ENCODE measurements at regions not wholly inside any gene's neighbourhood (a gene's known extent, or its start where the extent isn't known, plus 50 kb on each side); places are given as distances from the start of the nearest gene placed in this dataset.

DNA sequence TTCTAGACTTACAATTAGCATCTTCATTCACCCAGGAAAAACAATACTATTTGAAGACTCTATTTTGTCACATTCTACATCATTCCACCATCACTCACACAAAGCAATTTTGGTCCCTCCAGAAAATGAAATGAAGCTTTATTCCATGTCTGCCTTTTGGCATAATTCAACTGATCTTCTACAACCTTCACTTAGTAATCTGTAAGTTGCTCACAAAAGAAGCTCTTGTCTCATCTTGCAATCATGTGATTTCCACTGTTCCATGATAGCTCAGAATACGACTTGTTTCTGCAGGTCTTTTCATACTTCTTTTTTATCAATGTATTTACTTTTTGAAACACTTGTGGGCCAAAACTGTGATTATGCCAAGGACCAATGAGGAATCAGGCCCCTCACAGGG is 261.9 kb upstream of the NR4A3 start:
- peaks cover 0 to 21% (median 7%) of the 10 kb centered on the region in 11 experiments; a peak in 10 of 22 replicates for H3K9me3 ChIP-seq (replicated peaks in 1 of 11)
- H4K20me1 ChIP-seq: no peaks in the 10 kb centered on the region
- no peak overlapping the region for H3K4me3 ChIP-seq
- no peaks in the 10 kb centered on the region for H3K4me1 ChIP-seq
- H3K4me2 ChIP-seq: no peak overlapping the region
- TF ChIP-seq Cebpa-rat (IDR thresholded peaks at IDR 0.05): no peak
- H3K36me3 ChIP-seq: no peaks in the 10 kb centered on the region
- H3K27me3 ChIP-seq: no peaks in the 10 kb centered on the region
- H3K9ac ChIP-seq: no peak overlapping the region
- H3K27ac ChIP-seq: no peak overlapping the region

DNA sequence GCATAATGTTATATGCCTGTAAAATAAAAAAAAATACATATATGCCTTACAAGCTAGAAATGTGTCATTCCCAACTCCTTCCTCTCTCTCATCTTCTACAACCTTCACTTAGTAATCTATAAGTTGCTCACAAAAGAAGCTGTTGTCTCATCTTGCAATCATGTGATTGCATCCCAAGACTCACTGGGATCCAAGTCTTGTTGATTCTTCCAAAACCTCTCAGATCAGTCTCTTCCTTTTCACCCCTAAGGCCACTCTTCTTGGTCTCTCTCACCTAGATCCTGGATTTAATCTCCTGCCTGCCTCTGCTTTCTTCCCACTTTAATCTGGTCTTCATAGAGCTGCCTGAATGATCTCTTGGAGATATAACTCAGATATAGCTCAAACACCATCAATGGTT is 261.1 kb upstream of the NR4A3 start:
- H4K20me1 ChIP-seq: no peaks in the 10 kb centered on the region
- H3K9ac ChIP-seq: no peak overlapping the region
- no peak overlapping the region for H3K4me3 ChIP-seq
- no peak overlapping the region for H3K4me2 ChIP-seq
- no peak overlapping the region for H3K27ac ChIP-seq
- no peaks in the 10 kb centered on the region for H3K36me3 ChIP-seq
- no peaks in the 10 kb centered on the region for H3K4me1 ChIP-seq
- no peaks in the 10 kb centered on the region for H3K27me3 ChIP-seq
- peaks cover 0 to 21% (median 7%) of the 10 kb centered on the region in 11 experiments; a peak in 10 of 22 replicates for H3K9me3 ChIP-seq (replicated peaks in 1 of 11)
- TF ChIP-seq Cebpa-rat (IDR thresholded peaks at IDR 0.05): no peak

DNA sequence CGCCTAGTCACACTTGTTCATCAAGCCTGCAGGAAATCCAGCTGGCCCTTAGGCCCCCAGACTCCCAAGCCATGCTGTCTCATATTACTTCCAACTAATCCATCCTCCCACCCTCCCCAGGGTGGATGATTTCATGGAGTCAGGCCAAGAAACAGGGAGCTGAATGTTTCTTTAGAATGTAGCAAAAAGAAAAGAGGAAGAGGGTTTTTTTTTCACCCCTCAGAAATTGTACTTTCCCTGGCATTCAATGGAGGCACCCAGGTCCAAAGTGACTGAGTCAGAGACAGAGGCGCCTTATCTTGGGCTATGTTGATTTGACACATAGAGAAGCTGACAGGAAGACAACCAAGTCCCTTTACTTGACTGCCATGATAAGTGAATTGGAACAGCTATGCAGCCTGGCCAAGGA is 260.2 kb upstream of the NR4A3 start:
- Histone ChIP-seq H4K20me1 (no peaks in the 10 kb centered on the region), H3K27me3 (no peaks in the 10 kb centered on the region), H3K9ac (no peak overlapping the region), H3K4me1 (peaks cover 0 to under 1% (median 0%) of the 10 kb centered on the region in 10 experiments; a peak in 2 of 20 replicates), H3K9me3 (replicated peaks in 1 of 11) (peaks cover 0 to 21% (median 7%) of the 10 kb centered on the region in 11 experiments; a peak in 10 of 22 replicates), H3K27ac (no peak overlapping the region), H3K4me3 (no peak overlapping the region), H3K4me2 (peak overlapping the region in 2 of 11 experiments; percentile 11 to 21; a peak in 2 of 22 replicates), H3K36me3 (no peaks in the 10 kb centered on the region)
- TF ChIP-seq Cebpa-rat (IDR thresholded peaks at IDR 0.05): no peak

DNA sequence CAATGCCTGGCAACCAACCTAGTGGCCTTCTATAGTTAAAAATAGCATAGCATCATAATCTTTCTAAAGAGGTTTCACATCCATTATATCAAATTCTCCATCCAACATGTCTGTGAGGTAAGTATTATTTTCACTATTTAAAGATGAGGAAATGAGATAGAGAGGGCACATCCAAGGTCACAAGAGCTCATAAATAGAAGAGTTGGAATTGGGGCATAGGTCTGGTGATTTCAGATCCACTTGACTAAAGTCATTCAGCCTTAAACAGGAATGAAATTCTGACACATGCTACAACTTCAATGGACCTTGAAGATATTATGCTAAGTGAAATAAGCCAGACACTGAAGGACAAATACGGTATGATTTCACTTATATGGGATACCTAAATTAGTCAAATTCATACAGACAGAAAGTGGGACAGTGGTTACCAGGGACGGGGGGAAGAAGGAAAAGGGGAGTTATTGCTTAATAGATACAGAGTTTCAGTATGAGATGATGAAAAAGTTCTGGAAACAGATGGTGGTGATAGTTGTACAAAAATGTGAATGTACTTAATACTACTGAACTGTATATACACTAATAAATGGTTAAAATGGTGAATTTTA is 259.6 kb upstream of the NR4A3 start:
- Histone ChIP-seq H3K4me2 (peak overlapping the region in 2 of 11 experiments; percentile 11 to 21; a peak in 1 of 22 replicates), H3K27me3 (no peaks in the 10 kb centered on the region), H3K9me3 (replicated peaks in 1 of 11) (peaks cover 0 to 18% (median 7%) of the 10 kb centered on the region in 11 experiments; a peak in 10 of 22 replicates), H3K9ac (no peak overlapping the region), H3K4me3 (no peak overlapping the region), H3K4me1 (peaks cover 0 to 4% (median 0%) of the 10 kb centered on the region in 10 experiments; a peak in 2 of 20 replicates), H3K36me3 (no peaks in the 10 kb centered on the region), H4K20me1 (no peaks in the 10 kb centered on the region), H3K27ac (no peak overlapping the region)
- no peak for TF ChIP-seq Cebpa-rat (IDR thresholded peaks at IDR 0.05)

DNA sequence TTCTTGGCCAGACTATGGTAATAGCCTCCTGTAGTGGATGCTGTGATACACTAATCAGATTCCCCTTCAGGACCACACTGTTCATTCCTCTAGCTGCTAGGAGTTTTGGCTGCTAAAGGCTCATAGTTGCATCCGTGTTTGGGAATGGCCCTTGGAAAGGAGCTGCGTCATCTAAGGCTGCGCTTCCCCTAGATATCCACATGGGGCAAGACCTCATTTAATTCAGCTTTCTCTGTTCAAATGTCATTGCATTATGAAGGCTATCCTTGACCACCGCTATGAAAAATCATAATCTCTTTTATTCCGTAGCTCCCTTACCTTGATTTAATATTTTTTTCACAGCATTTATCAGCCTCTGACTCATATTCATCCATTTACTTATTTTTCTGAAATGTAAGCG is 258.3 kb upstream of the NR4A3 start:
- Histone ChIP-seq H3K4me2 (no peak overlapping the region), H3K27me3 (no peaks in the 10 kb centered on the region), H3K4me3 (no peak overlapping the region), H3K36me3 (no peaks in the 10 kb centered on the region), H3K9me3 (replicated peaks in 1 of 11) (peaks cover 0 to 8% (median 0%) of the 10 kb centered on the region in 11 experiments; a peak in 4 of 22 replicates), H4K20me1 (no peaks in the 10 kb centered on the region), H3K4me1 (peaks cover 0 to 4% (median 0%) of the 10 kb centered on the region in 10 experiments; a peak in 3 of 20 replicates), H3K27ac (no peak overlapping the region), H3K9ac (no peak overlapping the region)
- no peak for TF ChIP-seq Cebpa-rat (IDR thresholded peaks at IDR 0.05)

DNA sequence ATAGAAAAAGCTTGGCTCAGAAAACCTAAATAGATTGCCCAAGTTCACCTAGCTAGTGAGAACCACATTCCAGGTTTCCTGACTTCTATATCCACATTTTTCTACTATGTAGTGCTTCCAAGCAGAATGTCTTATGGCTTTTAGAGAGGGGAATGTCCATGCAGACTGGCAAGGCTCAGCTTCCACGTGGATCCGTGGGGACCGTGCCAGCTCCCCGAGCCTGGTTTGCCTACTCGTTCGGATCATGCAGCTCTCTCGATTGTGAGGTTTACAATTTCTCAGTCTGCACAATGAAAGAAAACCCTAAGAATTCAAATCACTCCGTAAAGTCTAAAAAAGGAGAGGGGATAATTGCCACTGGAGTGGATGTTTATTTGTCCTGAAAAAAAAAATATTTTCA is 256.5 kb upstream of the NR4A3 start:
- H3K4me2 ChIP-seq: no peak overlapping the region
- no peaks in the 10 kb centered on the region for H3K36me3 ChIP-seq
- TF ChIP-seq Cebpa-rat (IDR thresholded peaks at IDR 0.05): no peak
- no peak overlapping the region for H3K27ac ChIP-seq
- peaks cover 0 to 4% (median 0%) of the 10 kb centered on the region in 10 experiments; a peak in 3 of 20 replicates for H3K4me1 ChIP-seq
- H4K20me1 ChIP-seq: no peaks in the 10 kb centered on the region
- H3K27me3 ChIP-seq: no peaks in the 10 kb centered on the region
- H3K9ac ChIP-seq: no peak overlapping the region
- H3K4me3 ChIP-seq: no peak overlapping the region
- peaks cover 0 to 8% (median 0%) of the 10 kb centered on the region in 11 experiments; a peak in 3 of 22 replicates for H3K9me3 ChIP-seq (replicated peaks in 1 of 11)

DNA sequence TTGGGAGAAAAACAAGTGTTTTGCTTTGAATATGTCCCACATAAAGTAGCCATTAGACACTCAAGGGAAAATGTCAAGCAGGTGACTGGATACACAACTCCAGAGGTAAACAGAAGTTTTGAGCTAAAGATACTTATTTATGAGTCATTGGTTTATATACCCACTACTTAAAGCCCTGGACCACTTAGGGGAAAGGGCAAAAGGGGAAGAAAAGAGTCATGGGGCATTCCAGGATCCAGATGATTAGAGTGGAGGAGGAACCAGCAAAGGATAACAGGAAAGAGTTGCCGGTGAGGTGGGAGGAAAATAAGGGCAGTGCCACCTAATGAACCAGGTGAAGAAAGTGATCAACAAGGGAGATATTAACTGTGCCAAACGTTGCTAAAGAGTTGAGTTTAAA is 254.2 kb upstream of the NR4A3 start:
- Histone ChIP-seq H3K9ac (no peak overlapping the region), H4K20me1 (no peaks in the 10 kb centered on the region), H3K9me3 (replicated peaks in 1 of 11) (peaks cover 0 to 8% (median 0%) of the 10 kb centered on the region in 11 experiments; a peak in 3 of 22 replicates), H3K4me1 (peaks cover 0 to 4% (median 0%) of the 10 kb centered on the region in 10 experiments; a peak in 3 of 20 replicates), H3K27ac (no peak overlapping the region), H3K4me3 (no peak overlapping the region), H3K4me2 (no peak overlapping the region), H3K27me3 (no peaks in the 10 kb centered on the region), H3K36me3 (no peaks in the 10 kb centered on the region)
- TF ChIP-seq Cebpa-rat (IDR thresholded peaks at IDR 0.05): no peak

DNA sequence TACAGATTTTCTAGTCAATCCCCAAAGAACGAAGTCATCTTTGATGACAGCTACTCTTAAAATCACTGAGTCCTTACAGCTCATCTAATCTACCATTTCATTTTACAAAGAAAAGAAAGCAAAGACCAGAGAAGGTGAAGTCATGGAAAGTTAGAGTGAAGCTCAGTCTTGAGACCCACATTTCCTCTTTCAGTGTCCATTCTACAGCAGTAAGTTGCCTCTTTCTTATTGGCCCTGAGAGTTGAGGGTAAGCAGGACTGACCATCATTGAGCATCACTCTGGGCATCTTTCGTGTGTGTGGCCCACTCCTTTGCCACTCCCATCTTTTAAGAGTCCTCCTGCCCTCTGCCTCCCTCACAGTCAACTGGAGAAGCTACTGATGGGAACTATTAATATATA is 251.8 kb upstream of the NR4A3 start:
- H3K27ac ChIP-seq: no peak overlapping the region
- H3K4me2 ChIP-seq: no peak overlapping the region
- H3K4me3 ChIP-seq: no peak overlapping the region
- H3K36me3 ChIP-seq: no peaks in the 10 kb centered on the region
- peaks cover 0 to 4% (median 0%) of the 10 kb centered on the region in 10 experiments; a peak in 3 of 20 replicates for H3K4me1 ChIP-seq
- H3K9ac ChIP-seq: no peak overlapping the region
- no peaks in the 10 kb centered on the region for H4K20me1 ChIP-seq
- TF ChIP-seq Cebpa-rat (IDR thresholded peaks at IDR 0.05): no peak
- no peaks in the 10 kb centered on the region for H3K27me3 ChIP-seq
- peaks cover 0 to 8% (median 0%) of the 10 kb centered on the region in 11 experiments; a peak in 3 of 22 replicates for H3K9me3 ChIP-seq (replicated peaks in 1 of 11)

DNA sequence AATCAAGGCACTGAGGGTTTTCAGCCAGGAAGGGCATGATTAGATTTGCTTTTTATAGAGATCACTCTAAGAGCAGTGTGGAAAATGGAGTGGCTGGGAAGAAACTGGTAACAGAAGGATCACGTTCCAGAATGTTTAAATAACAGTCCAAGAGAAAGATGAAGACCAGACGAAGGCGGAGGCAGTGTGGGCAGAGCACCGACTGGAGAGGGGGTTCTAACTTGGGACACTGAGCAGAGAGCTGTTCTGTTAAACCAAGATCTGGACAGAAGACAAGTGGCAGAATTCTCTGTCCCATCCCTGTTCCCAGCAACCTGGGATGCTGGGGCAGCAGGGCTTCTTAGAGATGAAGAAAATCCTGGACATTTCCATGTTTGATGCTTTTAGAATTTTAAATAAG is 249.1 kb upstream of the NR4A3 start:
- no peak overlapping the region for H3K4me3 ChIP-seq
- no peaks in the 10 kb centered on the region for H3K9me3 ChIP-seq (replicated peaks in 1 of 11)
- H3K27ac ChIP-seq: no peak overlapping the region
- no peak overlapping the region for H3K4me2 ChIP-seq
- H3K4me1 ChIP-seq: no peaks in the 10 kb centered on the region; a peak in 1 of 20 replicates
- H3K27me3 ChIP-seq: no peaks in the 10 kb centered on the region
- TF ChIP-seq Cebpa-rat (IDR thresholded peaks at IDR 0.05): no peak
- H4K20me1 ChIP-seq: no peaks in the 10 kb centered on the region
- no peaks in the 10 kb centered on the region for H3K36me3 ChIP-seq
- H3K9ac ChIP-seq: no peak overlapping the region

DNA sequence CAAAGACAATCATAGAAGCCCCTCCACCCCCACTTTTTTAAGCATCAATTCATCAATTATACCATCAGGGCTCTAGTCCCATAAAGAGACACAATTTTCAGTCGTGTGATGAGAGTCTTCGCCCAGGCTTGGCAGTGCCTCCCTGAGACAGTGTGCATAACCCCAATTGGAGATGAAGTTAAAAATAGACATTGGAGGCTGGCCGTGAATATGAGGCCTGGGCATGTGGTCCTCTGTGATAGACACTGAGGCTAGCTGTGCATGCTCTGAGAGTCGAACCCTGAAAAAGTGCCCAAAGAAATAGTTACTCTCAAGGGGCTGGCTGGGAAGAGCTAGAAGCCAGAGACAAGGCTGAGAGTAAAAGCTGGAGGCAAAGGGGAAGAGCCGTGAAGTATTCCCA is 248.6 kb upstream of the NR4A3 start:
- no peak for TF ChIP-seq Cebpa-rat (IDR thresholded peaks at IDR 0.05)
- Histone ChIP-seq H3K27ac (no peak overlapping the region), H3K9ac (no peak overlapping the region), H3K4me3 (no peak overlapping the region), H3K27me3 (no peaks in the 10 kb centered on the region), H4K20me1 (no peaks in the 10 kb centered on the region), H3K4me2 (no peak overlapping the region), H3K36me3 (no peaks in the 10 kb centered on the region), H3K9me3 (replicated peaks in 1 of 11) (no peaks in the 10 kb centered on the region), H3K4me1 (no peaks in the 10 kb centered on the region)
